ENCODE measurements at regions not wholly inside any gene's neighbourhood (a gene's known extent, or its start where the extent isn't known, plus 50 kb on each side); places are given as distances from the start of the nearest gene placed in this dataset.

GRCh38 chr4:111214371-111214770, 591.5 kb upstream of the PITX2 start:
- no peak for TF ChIP-seq ZNF274 (IDR thresholded peaks at IDR 0.05; ENCODE audit: low read depth, low read length)
- TF ChIP-seq SUZ12 (IDR thresholded peaks at IDR 0.05; ENCODE audit: extremely low read depth, insufficient read depth, insufficient read length): no peak
- TF ChIP-seq YY1 (IDR thresholded peaks at IDR 0.05; ENCODE audit: insufficient read depth, insufficient read length): no peak
- no peaks in the 10 kb centered on the region for H3K4me1 ChIP-seq (ENCODE audit: insufficient read depth, insufficient read length)
- no peaks in the 10 kb centered on the region for H3K9me3 ChIP-seq (ENCODE audit: insufficient read depth, low read length)
- no peaks in the 10 kb centered on the region for H3K36me3 ChIP-seq (ENCODE audit: insufficient read depth, insufficient read length, low read length)
- no peak overlapping the region for H3K9ac ChIP-seq (ENCODE audit: insufficient read length, low read depth)
- H3K4me3 ChIP-seq (ENCODE audit: insufficient read length, low read depth): no peak overlapping the region
- DNase-seq (ENCODE audit: low read depth, low spot score): no peak
- no peaks in the 10 kb centered on the region for H3K27me3 ChIP-seq (ENCODE audit: insufficient read depth, insufficient read length)

GRCh38 chr4:111215755-111216154, 592.9 kb upstream of the PITX2 start:
- Histone ChIP-seq H3K36me3 (ENCODE audit: insufficient read depth, insufficient read length, low read length) (no peaks in the 10 kb centered on the region), H3K4me3 (ENCODE audit: insufficient read length, low read depth) (no peak overlapping the region), H3K27me3 (ENCODE audit: insufficient read depth, insufficient read length) (no peaks in the 10 kb centered on the region), H3K9me3 (ENCODE audit: insufficient read depth, low read length) (no peaks in the 10 kb centered on the region), H3K4me1 (ENCODE audit: insufficient read depth, insufficient read length) (no peaks in the 10 kb centered on the region), H3K9ac (ENCODE audit: insufficient read length, low read depth) (no peak overlapping the region)
- TF ChIP-seq SUZ12 (IDR thresholded peaks at IDR 0.05; ENCODE audit: extremely low read depth, insufficient read depth, insufficient read length) (no peak), ZNF274 (IDR thresholded peaks at IDR 0.05; ENCODE audit: low read depth, low read length) (no peak), YY1 (IDR thresholded peaks at IDR 0.05; ENCODE audit: insufficient read depth, insufficient read length) (no peak)
- no peak for DNase-seq (ENCODE audit: low read depth, low spot score)

- no peak overlapping the region for H3K4me3 ChIP-seq (ENCODE audit: insufficient read length, low read depth)
- TF ChIP-seq ZNF274 (IDR thresholded peaks at IDR 0.05; ENCODE audit: low read depth, low read length) (no peak), SUZ12 (IDR thresholded peaks at IDR 0.05; ENCODE audit: extremely low read depth, insufficient read depth, insufficient read length) (no peak), YY1 (IDR thresholded peaks at IDR 0.05; ENCODE audit: insufficient read depth, insufficient read length) (no peak)
- no peaks in the 10 kb centered on the region for H3K27me3 ChIP-seq (ENCODE audit: insufficient read depth, insufficient read length)
- DNase-seq (ENCODE audit: low read depth, low spot score): no peak
- H3K4me1 ChIP-seq (ENCODE audit: insufficient read depth, insufficient read length): no peaks in the 10 kb centered on the region
- H3K36me3 ChIP-seq (ENCODE audit: insufficient read depth, insufficient read length, low read length): no peaks in the 10 kb centered on the region
- H3K9me3 ChIP-seq (ENCODE audit: insufficient read depth, low read length): peaks cover 5% of the 10 kb centered on the region; the same call in 1 of the 2 replicates
- no peak overlapping the region for H3K9ac ChIP-seq (ENCODE audit: insufficient read length, low read depth)
Observed at GRCh38 chr4:111216791-111217190, 593.9 kb upstream of the PITX2 start.

GRCh38 chr4:111221371-111221770, 598.5 kb upstream of the PITX2 start:
- TF ChIP-seq ZNF274 (IDR thresholded peaks at IDR 0.05; ENCODE audit: low read depth, low read length) (no peak), SUZ12 (IDR thresholded peaks at IDR 0.05; ENCODE audit: extremely low read depth, insufficient read depth, insufficient read length) (no peak), YY1 (IDR thresholded peaks at IDR 0.05; ENCODE audit: insufficient read depth, insufficient read length) (no peak)
- no peaks in the 10 kb centered on the region for H3K27me3 ChIP-seq (ENCODE audit: insufficient read depth, insufficient read length)
- no peak overlapping the region for H3K4me3 ChIP-seq (ENCODE audit: insufficient read length, low read depth)
- H3K4me1 ChIP-seq (ENCODE audit: insufficient read depth, insufficient read length): no peaks in the 10 kb centered on the region
- H3K36me3 ChIP-seq (ENCODE audit: insufficient read depth, insufficient read length, low read length): no peaks in the 10 kb centered on the region
- DNase-seq (ENCODE audit: low read depth, low spot score): no peak
- H3K9me3 ChIP-seq (ENCODE audit: insufficient read depth, low read length): peaks cover 6% of the 10 kb centered on the region; the same call in 1 of the 2 replicates
- H3K9ac ChIP-seq (ENCODE audit: insufficient read length, low read depth): no peak overlapping the region

- Histone ChIP-seq H3K4me3 (ENCODE audit: insufficient read length, low read depth) (no peak overlapping the region), H3K9ac (ENCODE audit: insufficient read length, low read depth) (no peak overlapping the region), H3K27me3 (ENCODE audit: insufficient read depth, insufficient read length) (no peaks in the 10 kb centered on the region), H3K9me3 (ENCODE audit: insufficient read depth, low read length) (no peaks in the 10 kb centered on the region), H3K4me1 (ENCODE audit: insufficient read depth, insufficient read length) (no peaks in the 10 kb centered on the region), H3K36me3 (ENCODE audit: insufficient read depth, insufficient read length, low read length) (no peaks in the 10 kb centered on the region)
- no peak for TF ChIP-seq SUZ12 (IDR thresholded peaks at IDR 0.05; ENCODE audit: extremely low read depth, insufficient read depth, insufficient read length)
- TF ChIP-seq ZNF274 (IDR thresholded peaks at IDR 0.05; ENCODE audit: low read depth, low read length): no peak
- TF ChIP-seq YY1 (IDR thresholded peaks at IDR 0.05; ENCODE audit: insufficient read depth, insufficient read length): no peak
- no peak for DNase-seq (ENCODE audit: low read depth, low spot score)
Observed at GRCh38 chr4:111228396-111228795, 605.5 kb upstream of the PITX2 start.

- Histone ChIP-seq H3K36me3 (ENCODE audit: insufficient read depth, insufficient read length, low read length) (no peaks in the 10 kb centered on the region), H3K4me1 (ENCODE audit: insufficient read depth, insufficient read length) (no peaks in the 10 kb centered on the region), H3K9ac (ENCODE audit: insufficient read length, low read depth) (no peak overlapping the region), H3K4me3 (ENCODE audit: insufficient read length, low read depth) (no peak overlapping the region), H3K9me3 (ENCODE audit: insufficient read depth, low read length) (no peaks in the 10 kb centered on the region), H3K27me3 (ENCODE audit: insufficient read depth, insufficient read length) (no peaks in the 10 kb centered on the region)
- TF ChIP-seq ZNF274 (IDR thresholded peaks at IDR 0.05; ENCODE audit: low read depth, low read length) (no peak), SUZ12 (IDR thresholded peaks at IDR 0.05; ENCODE audit: extremely low read depth, insufficient read depth, insufficient read length) (no peak), YY1 (IDR thresholded peaks at IDR 0.05; ENCODE audit: insufficient read depth, insufficient read length) (no peak)
- no peak for DNase-seq (ENCODE audit: low read depth, low spot score)
Observed at GRCh38 chr4:111228874-111229273, 606.0 kb upstream of the PITX2 start.

- H3K27me3 ChIP-seq (ENCODE audit: insufficient read depth, insufficient read length): no peaks in the 10 kb centered on the region
- H3K4me3 ChIP-seq (ENCODE audit: insufficient read length, low read depth): no peak overlapping the region
- no peaks in the 10 kb centered on the region for H3K36me3 ChIP-seq (ENCODE audit: insufficient read depth, insufficient read length, low read length)
- H3K4me1 ChIP-seq (ENCODE audit: insufficient read depth, insufficient read length): no peaks in the 10 kb centered on the region
- no peak for DNase-seq (ENCODE audit: low read depth, low spot score)
- H3K9ac ChIP-seq (ENCODE audit: insufficient read length, low read depth): no peak overlapping the region
- no peaks in the 10 kb centered on the region for H3K9me3 ChIP-seq (ENCODE audit: insufficient read depth, low read length)
- TF ChIP-seq SUZ12 (IDR thresholded peaks at IDR 0.05; ENCODE audit: extremely low read depth, insufficient read depth, insufficient read length) (no peak), ZNF274 (IDR thresholded peaks at IDR 0.05; ENCODE audit: low read depth, low read length) (no peak), YY1 (IDR thresholded peaks at IDR 0.05; ENCODE audit: insufficient read depth, insufficient read length) (no peak)
Observed at GRCh38 chr4:111230265-111230664, 607.4 kb upstream of the PITX2 start.

All from NT2/D1 (cell line).